ENCODE measurements at regions not wholly inside any gene's neighbourhood (a gene's known extent, or its start where the extent isn't known, plus 50 kb on each side); places are given as distances from the start of the nearest gene placed in this dataset.
"Not testable (repeated sequence)": the region's sequence is repeated elsewhere in the genome, so short reads cannot be mapped to it uniquely, and the experiment has no call there.

- DNase-seq, result no peak
Measured at GRCh38 chr4:160117686-160118085, 1014.8 kb downstream of the RAPGEF2 start.

GRCh38 chr4:160125576-160126287 is 1022.9 kb downstream of the RAPGEF2 start:
- DNase-seq, result not testable (repeated sequence)

GRCh38 chr4:160127211-160127610 is 1024.3 kb downstream of the RAPGEF2 start:
- no peak for DNase-seq

- DNase-seq, result no peak
Measured at GRCh38 chr4:160129439-160129838, 1026.6 kb downstream of the RAPGEF2 start.

GRCh38 chr4:160136021-160136420 is 1033.1 kb downstream of the RAPGEF2 start:
- no peak for DNase-seq

- no peak for DNase-seq
Measured at GRCh38 chr4:160141206-160141605, 1038.3 kb downstream of the RAPGEF2 start.

GRCh38 chr4:160142579-160142978 is 1039.7 kb downstream of the RAPGEF2 start:
- no peak for DNase-seq

GRCh38 chr4:160143574-160143973 is 1040.7 kb downstream of the RAPGEF2 start:
- DNase-seq, result no peak

GRCh38 chr4:160159457-160159856 is 1056.6 kb downstream of the RAPGEF2 start:
- DNase-seq, result no peak

GRCh38 chr4:160161026-160161425 is 1058.1 kb downstream of the RAPGEF2 start:
- DNase-seq, result no peak

GRCh38 chr4:160175064-160175643 is 1072.3 kb downstream of the RAPGEF2 start:
- DNase-seq, result no peak

GRCh38 chr4:160180211-160180610 is 1077.3 kb downstream of the RAPGEF2 start:
- DNase-seq, result no peak

- no peak for DNase-seq
Measured at GRCh38 chr4:160182727-160183126, 1079.8 kb downstream of the RAPGEF2 start.

- no peak for DNase-seq
Measured at GRCh38 chr4:160184884-160185283, 1082.0 kb downstream of the RAPGEF2 start.

- DNase-seq, result no peak
Measured at GRCh38 chr4:160193787-160194186, 1090.9 kb downstream of the RAPGEF2 start.

GRCh38 chr4:160194716-160195115 is 1091.8 kb downstream of the RAPGEF2 start:
- no peak for DNase-seq

GRCh38 chr4:160202802-160203201 is 1099.9 kb downstream of the RAPGEF2 start:
- DNase-seq, result no peak

GRCh38 chr4:160212078-160212477 is 1109.2 kb downstream of the RAPGEF2 start:
- no peak for DNase-seq

GRCh38 chr4:160213366-160213765 is 1110.5 kb downstream of the RAPGEF2 start:
- no peak for DNase-seq

- DNase-seq, result no peak
Measured at GRCh38 chr4:160217352-160217751, 1114.5 kb downstream of the RAPGEF2 start.

GRCh38 chr4:160224049-160224448 is 1121.2 kb downstream of the RAPGEF2 start:
- no peak for DNase-seq

GRCh38 chr4:160233141-160233540 is 1130.3 kb downstream of the RAPGEF2 start:
- DNase-seq, result no peak

GRCh38 chr4:160235285-160235684 is 1132.4 kb downstream of the RAPGEF2 start:
- DNase-seq, result no peak

- DNase-seq, result no peak
Measured at GRCh38 chr4:160235771-160236170, 1132.9 kb downstream of the RAPGEF2 start.

GRCh38 chr4:160238790-160239189 is 1135.9 kb downstream of the RAPGEF2 start:
- DNase-seq, result no peak
